ENCODE measurements at regions not wholly inside any gene's neighbourhood (a gene's known extent, or its start where the extent isn't known, plus 50 kb on each side); places are given as distances from the start of the nearest gene placed in this dataset.

- no peak for ATAC-seq
Measured at GRCh38 chr3:103791786-103792515, 1357.1 kb downstream of the ZPLD1 start.

GRCh38 chr3:103794656-103795055 is 1359.8 kb downstream of the ZPLD1 start:
- ATAC-seq (no peak), DNase-seq (ENCODE audit: low spot score) (no peak)
- H3K36me3 Mint-ChIP-seq = no peaks in the 10 kb centered on the region
- H3K4me3 Mint-ChIP-seq = no peak overlapping the region
- H3K9me3 Mint-ChIP-seq = peaks cover 7% of the 10 kb centered on the region
- H3K27ac Mint-ChIP-seq = no peak overlapping the region
- H3K27me3 Mint-ChIP-seq = no peaks in the 10 kb centered on the region
- H3K4me1 Mint-ChIP-seq (ENCODE audit: low read depth in 2 of 2) = no peaks in the 10 kb centered on the region

More at GRCh38 chr3:103791786-103792515, 1357.1 kb downstream of the ZPLD1 start:
- H3K27me3 Mint-ChIP-seq = no peaks in the 10 kb centered on the region
- DNase-seq (ENCODE audit: low spot score) = no peak
- no peak overlapping the region for H3K4me3 Mint-ChIP-seq
- no peaks in the 10 kb centered on the region for H3K4me1 Mint-ChIP-seq (ENCODE audit: low read depth in 2 of 2)
- H3K27ac Mint-ChIP-seq = no peak overlapping the region
- H3K36me3 Mint-ChIP-seq = no peaks in the 10 kb centered on the region
- H3K9me3 Mint-ChIP-seq = peaks cover 12% of the 10 kb centered on the region

GRCh38 chr3:103796068-103796467 is 1361.3 kb downstream of the ZPLD1 start:
- Mint-ChIP-seq H3K4me1 (ENCODE audit: low read depth in 2 of 2) (no peaks in the 10 kb centered on the region), H3K36me3 (no peaks in the 10 kb centered on the region)
- no peak for ATAC-seq

GRCh38 chr3:103803787-103804186 is 1369.0 kb downstream of the ZPLD1 start:
- Mint-ChIP-seq H3K4me3 (no peak overlapping the region), H3K36me3 (no peaks in the 10 kb centered on the region), H3K27ac (no peak overlapping the region), H3K9me3 (peaks cover 24% of the 10 kb centered on the region), H3K4me1 (ENCODE audit: low read depth in 2 of 2) (no peaks in the 10 kb centered on the region), H3K27me3 (no peaks in the 10 kb centered on the region)
- ATAC-seq (no peak), DNase-seq (ENCODE audit: low spot score) (no peak)

More at GRCh38 chr3:103796068-103796467, 1361.3 kb downstream of the ZPLD1 start:
- DNase-seq (ENCODE audit: low spot score) = no peak
- no peaks in the 10 kb centered on the region for H3K27me3 Mint-ChIP-seq
- no peak overlapping the region for H3K27ac Mint-ChIP-seq
- peaks cover 10% of the 10 kb centered on the region for H3K9me3 Mint-ChIP-seq
- no peak overlapping the region for H3K4me3 Mint-ChIP-seq

GRCh38 chr3:103810167-103810566 is 1375.4 kb downstream of the ZPLD1 start:
- Mint-ChIP-seq H3K9me3 (peaks cover 17% of the 10 kb centered on the region), H3K27ac (no peak overlapping the region), H3K4me3 (no peak overlapping the region), H3K4me1 (ENCODE audit: low read depth in 2 of 2) (no peaks in the 10 kb centered on the region), H3K36me3 (peaks cover 4% of the 10 kb centered on the region), H3K27me3 (no peaks in the 10 kb centered on the region)
- DNase-seq (ENCODE audit: low spot score) (no peak), ATAC-seq (no peak)

- H3K27ac Mint-ChIP-seq = no peak overlapping the region
- no peak for ATAC-seq
- H3K9me3 Mint-ChIP-seq = peaks cover 12% of the 10 kb centered on the region
- no peaks in the 10 kb centered on the region for H3K27me3 Mint-ChIP-seq
- H3K4me3 Mint-ChIP-seq = no peak overlapping the region
- peaks cover 13% of the 10 kb centered on the region for H3K36me3 Mint-ChIP-seq
- H3K4me1 Mint-ChIP-seq (ENCODE audit: low read depth in 2 of 2) = no peaks in the 10 kb centered on the region
- no peak for DNase-seq (ENCODE audit: low spot score)
Measured at GRCh38 chr3:103813955-103814354, 1379.1 kb downstream of the ZPLD1 start.

GRCh38 chr3:103818398-103818797 is 1383.6 kb downstream of the ZPLD1 start:
- Mint-ChIP-seq H3K9me3 (peaks cover 16% of the 10 kb centered on the region), H3K36me3 (peaks cover 10% of the 10 kb centered on the region), H3K27me3 (no peaks in the 10 kb centered on the region), H3K4me1 (ENCODE audit: low read depth in 2 of 2) (no peaks in the 10 kb centered on the region), H3K27ac (no peak overlapping the region), H3K4me3 (no peak overlapping the region)
- no peak for DNase-seq (ENCODE audit: low spot score)
- no peak for ATAC-seq

- DNase-seq (ENCODE audit: low spot score) (no peak), ATAC-seq (no peak)
- Mint-ChIP-seq H3K4me3 (no peak overlapping the region), H3K9me3 (peaks cover 16% of the 10 kb centered on the region), H3K27me3 (no peaks in the 10 kb centered on the region), H3K36me3 (peaks cover 10% of the 10 kb centered on the region), H3K27ac (no peak overlapping the region), H3K4me1 (ENCODE audit: low read depth in 2 of 2) (no peaks in the 10 kb centered on the region)
Measured at GRCh38 chr3:103818800-103819199, 1384.0 kb downstream of the ZPLD1 start.

GRCh38 chr3:103825586-103825985 is 1390.8 kb downstream of the ZPLD1 start:
- Mint-ChIP-seq H3K4me3 (no peak overlapping the region), H3K9me3 (peaks cover 18% of the 10 kb centered on the region), H3K27me3 (no peaks in the 10 kb centered on the region), H3K36me3 (peaks cover 5% of the 10 kb centered on the region), H3K27ac (no peak overlapping the region), H3K4me1 (ENCODE audit: low read depth in 2 of 2) (no peaks in the 10 kb centered on the region)
- DNase-seq (ENCODE audit: low spot score) = no peak
- no peak for ATAC-seq

GRCh38 chr3:103829723-103830326 is 1395.0 kb downstream of the ZPLD1 start:
- DNase-seq (ENCODE audit: low spot score) (no peak), ATAC-seq (no peak)
- no peak overlapping the region for H3K27ac Mint-ChIP-seq
- H3K27me3 Mint-ChIP-seq = no peaks in the 10 kb centered on the region
- H3K36me3 Mint-ChIP-seq = peaks cover 6% of the 10 kb centered on the region
- no peak overlapping the region for H3K4me3 Mint-ChIP-seq
- peaks cover 21% of the 10 kb centered on the region for H3K9me3 Mint-ChIP-seq
- H3K4me1 Mint-ChIP-seq (ENCODE audit: low read depth in 2 of 2) = no peaks in the 10 kb centered on the region

GRCh38 chr3:103847081-103848062 is 1412.6 kb downstream of the ZPLD1 start:
- H3K4me3 Mint-ChIP-seq = no peak overlapping the region
- DNase-seq (ENCODE audit: low spot score) (no peak), ATAC-seq (no peak)
- no peaks in the 10 kb centered on the region for H3K36me3 Mint-ChIP-seq
- H3K27me3 Mint-ChIP-seq = no peaks in the 10 kb centered on the region
- no peaks in the 10 kb centered on the region for H3K4me1 Mint-ChIP-seq (ENCODE audit: low read depth in 2 of 2)
- H3K9me3 Mint-ChIP-seq = peaks cover 5% of the 10 kb centered on the region
- no peak overlapping the region for H3K27ac Mint-ChIP-seq

GRCh38 chr3:103851793-103852192 is 1417.0 kb downstream of the ZPLD1 start:
- peaks cover 3% of the 10 kb centered on the region for H3K9me3 Mint-ChIP-seq
- H3K4me1 Mint-ChIP-seq (ENCODE audit: low read depth in 2 of 2) = no peaks in the 10 kb centered on the region
- DNase-seq (ENCODE audit: low spot score) (no peak), ATAC-seq (no peak)
- no peak overlapping the region for H3K27ac Mint-ChIP-seq
- H3K27me3 Mint-ChIP-seq = no peaks in the 10 kb centered on the region
- H3K4me3 Mint-ChIP-seq = no peak overlapping the region
- H3K36me3 Mint-ChIP-seq = no peaks in the 10 kb centered on the region

- no peak for DNase-seq (ENCODE audit: low spot score)
- no peaks in the 10 kb centered on the region for H3K4me1 Mint-ChIP-seq (ENCODE audit: low read depth in 2 of 2)
- ATAC-seq = no peak
- peaks cover 5% of the 10 kb centered on the region for H3K36me3 Mint-ChIP-seq
- no peak overlapping the region for H3K4me3 Mint-ChIP-seq
- peaks cover 6% of the 10 kb centered on the region for H3K9me3 Mint-ChIP-seq
- no peak overlapping the region for H3K27ac Mint-ChIP-seq
- H3K27me3 Mint-ChIP-seq = no peaks in the 10 kb centered on the region
Measured at GRCh38 chr3:103862415-103862814, 1427.6 kb downstream of the ZPLD1 start.

- no peak for ATAC-seq
- no peak for DNase-seq (ENCODE audit: low spot score)
- H3K36me3 Mint-ChIP-seq = peaks cover 5% of the 10 kb centered on the region
- no peak overlapping the region for H3K4me3 Mint-ChIP-seq
- H3K9me3 Mint-ChIP-seq = peaks cover 6% of the 10 kb centered on the region
- H3K27me3 Mint-ChIP-seq = no peaks in the 10 kb centered on the region
- no peak overlapping the region for H3K27ac Mint-ChIP-seq
- no peaks in the 10 kb centered on the region for H3K4me1 Mint-ChIP-seq (ENCODE audit: low read depth in 2 of 2)
Measured at GRCh38 chr3:103863381-103863780, 1428.6 kb downstream of the ZPLD1 start.
